ENCODE measurements at regions not wholly inside any gene's neighbourhood (a gene's known extent, or its start where the extent isn't known, plus 50 kb on each side); places are given as distances from the start of the nearest gene placed in this dataset.
"Not testable (repeated sequence)": the region's sequence is repeated elsewhere in the genome, so short reads cannot be mapped to it uniquely, and the experiment has no call there.

DNA sequence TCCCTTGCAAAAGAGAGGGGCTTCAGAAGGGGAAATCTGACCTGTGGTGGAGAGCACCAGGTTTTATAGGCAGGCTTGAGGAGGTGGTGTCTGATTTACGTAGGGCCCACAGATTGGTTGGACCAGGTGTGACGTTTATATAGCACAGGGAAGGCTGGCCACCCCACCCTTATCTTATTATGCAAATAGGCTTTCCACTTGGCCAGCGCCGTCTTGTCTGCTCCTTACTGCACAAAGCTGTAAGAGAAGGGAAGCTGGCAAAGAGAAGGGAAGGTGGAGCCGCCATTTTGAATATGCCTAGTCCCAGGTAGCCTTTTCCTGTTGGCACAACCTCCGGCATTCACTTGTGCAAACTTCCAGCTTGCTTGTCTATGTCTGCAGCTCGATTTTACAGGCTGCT, 221.4 kb downstream of the GATA3 start:
- DNase-seq (ENCODE audit: low read depth) = no peak
- no peak for TF ChIP-seq CTCF (conservative IDR thresholded peaks at IDR 0.05; ENCODE audit: low read length)
- H3K4me3 ChIP-seq (ENCODE audit: low read length) = no peak overlapping the region

DNA sequence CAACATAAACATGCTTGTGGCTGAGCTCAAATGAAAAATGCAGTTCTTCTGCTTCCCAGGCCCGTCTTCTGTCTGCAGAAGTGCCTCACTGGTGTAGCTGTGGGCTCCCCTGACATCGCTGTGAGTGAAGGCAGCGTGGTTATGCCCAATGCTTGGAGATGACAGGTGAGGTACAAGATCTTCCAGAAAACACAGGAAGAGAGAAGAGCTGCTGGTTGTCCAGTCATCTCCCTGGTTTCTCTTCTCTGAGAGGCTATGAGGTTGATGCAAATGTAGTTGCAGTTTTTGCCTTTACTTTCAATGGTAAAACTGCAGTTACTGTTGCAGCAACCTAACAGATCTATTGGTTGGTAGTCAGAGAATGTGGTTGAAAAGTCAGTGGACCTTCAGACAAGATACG, 223.6 kb downstream of the GATA3 start:
- no peak for TF ChIP-seq CTCF (conservative IDR thresholded peaks at IDR 0.05; ENCODE audit: low read length)
- DNase-seq (ENCODE audit: low read depth) = no peak
- no peak overlapping the region for H3K4me3 ChIP-seq (ENCODE audit: low read length)

- no peak for DNase-seq (ENCODE audit: low read depth)
- TF ChIP-seq CTCF (conservative IDR thresholded peaks at IDR 0.05; ENCODE audit: low read length) = no peak
These were observed 225.1 kb downstream of the GATA3 start for GRCh38 chr10:8279598-8279997.

GRCh38 chr10:8280946-8281345, 226.5 kb downstream of the GATA3 start:
- no peak for DNase-seq (ENCODE audit: low read depth)
- H3K4me3 ChIP-seq (ENCODE audit: low read length) = no peak overlapping the region
- no peak for TF ChIP-seq CTCF (conservative IDR thresholded peaks at IDR 0.05; ENCODE audit: low read length)

More at GRCh38 chr10:8279598-8279997, 225.1 kb downstream of the GATA3 start:
- H3K4me3 ChIP-seq (ENCODE audit: low read length) = no peak overlapping the region

DNA sequence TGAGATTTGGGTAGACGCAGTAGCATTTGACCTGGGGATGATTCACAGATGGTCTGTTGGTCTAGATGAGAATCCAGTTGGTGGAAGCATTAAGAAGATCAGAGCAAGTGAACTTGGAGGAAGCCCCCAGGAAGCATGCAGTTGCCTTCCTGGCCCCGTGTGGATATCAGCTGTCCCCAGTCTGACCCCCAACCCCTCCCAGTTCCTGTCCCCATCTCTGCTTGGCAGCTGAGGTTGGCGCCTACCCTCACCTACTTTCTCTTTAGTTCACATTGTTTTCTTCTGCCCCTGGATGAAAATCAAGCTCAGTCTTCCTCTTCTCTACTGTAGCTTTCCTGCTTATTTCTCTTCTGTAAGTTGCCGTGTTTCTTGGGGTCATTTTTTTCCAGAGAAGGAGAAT, 227.9 kb downstream of the GATA3 start:
- no peak for DNase-seq (ENCODE audit: low read depth)
- no peak overlapping the region for H3K4me3 ChIP-seq (ENCODE audit: low read length)
- no peak for TF ChIP-seq CTCF (conservative IDR thresholded peaks at IDR 0.05; ENCODE audit: low read length)

DNA sequence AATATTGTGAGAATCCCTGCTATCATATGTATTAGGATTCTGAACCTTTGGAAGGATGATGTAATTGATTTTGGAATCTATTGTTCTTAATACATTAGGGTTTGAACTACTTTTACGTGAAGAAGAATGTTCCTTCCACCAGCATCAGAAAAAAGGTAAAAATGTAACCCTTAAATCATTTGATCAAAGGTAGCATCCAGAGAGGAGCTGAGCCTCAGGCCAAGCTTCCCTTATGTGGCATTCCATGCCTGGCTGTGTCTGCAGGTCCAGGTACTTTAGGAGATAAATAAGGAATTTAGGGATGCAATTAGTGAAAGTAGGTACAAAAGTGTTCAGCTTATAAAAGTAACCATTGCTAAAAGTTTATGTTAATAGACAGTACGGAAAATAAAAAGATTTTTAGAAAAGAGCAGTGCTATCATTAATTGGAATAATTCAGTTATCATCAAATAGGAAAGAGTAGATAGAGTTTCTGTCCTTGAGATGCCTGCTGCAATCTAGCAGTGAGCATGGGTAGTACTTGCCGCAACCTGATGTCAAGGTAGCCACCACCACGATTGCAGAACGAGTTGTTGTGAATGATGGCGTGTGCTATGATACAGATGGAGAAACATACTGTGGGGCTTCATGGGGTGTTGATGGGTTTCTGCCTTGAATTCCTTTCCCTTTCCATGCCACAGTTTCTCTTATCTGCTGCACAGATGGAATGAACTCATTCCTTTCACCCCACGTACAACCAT, 228.8 kb downstream of the GATA3 start:
- TF ChIP-seq CTCF (conservative IDR thresholded peaks at IDR 0.05; ENCODE audit: low read length) = no peak
- DNase-seq (ENCODE audit: low read depth) = no peak
- H3K4me3 ChIP-seq (ENCODE audit: low read length) = no peak overlapping the region

DNA sequence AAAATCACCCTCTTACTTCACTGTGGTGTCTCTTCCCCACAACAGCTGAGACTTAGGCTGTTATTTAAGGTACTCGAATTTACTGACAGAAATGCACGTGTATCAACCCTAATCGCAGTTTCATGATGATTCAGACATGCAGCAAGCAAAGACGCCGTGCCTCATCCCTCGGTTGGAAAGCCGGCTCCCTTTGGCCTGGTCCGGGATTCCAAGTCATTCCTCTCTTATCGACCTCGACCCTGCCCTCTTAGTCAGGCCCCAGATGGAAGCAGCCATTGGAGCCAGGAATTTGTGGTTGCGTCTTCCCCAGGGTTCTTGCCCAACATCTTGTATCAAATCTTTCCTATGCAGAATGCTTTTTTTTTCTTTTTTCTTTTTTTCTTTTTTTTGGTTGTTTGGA, 229.5 kb downstream of the GATA3 start:
- DNase-seq (ENCODE audit: low read depth) = no peak
- no peak for TF ChIP-seq CTCF (conservative IDR thresholded peaks at IDR 0.05; ENCODE audit: low read length)

DNA sequence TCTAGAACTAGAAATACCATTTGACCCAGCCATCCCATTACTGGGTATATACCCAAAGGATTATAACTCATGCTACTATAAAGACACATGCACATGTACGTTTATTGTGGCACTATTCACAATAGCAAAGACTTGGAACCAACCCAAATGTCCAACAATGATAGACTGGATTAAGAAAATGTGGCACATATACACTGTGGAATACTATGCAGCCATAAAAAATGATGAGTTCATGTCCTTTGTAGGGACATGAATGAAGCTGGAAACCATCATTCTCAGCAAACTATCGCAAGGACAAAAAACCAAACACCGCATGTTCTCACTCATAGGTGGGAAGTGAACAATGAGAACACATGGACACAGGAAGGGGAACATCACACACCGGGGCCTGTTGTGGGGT, 231.5 kb downstream of the GATA3 start:
- not testable (repeated sequence) for H3K4me3 ChIP-seq (ENCODE audit: low read length); DNase-seq (ENCODE audit: low read depth)

More for the DNA sequence above, 229.5 kb downstream of the GATA3 start:
- H3K4me3 ChIP-seq (ENCODE audit: low read length) = no peak overlapping the region

All from AG10803 (cell line).